ENCODE measurements at regions not wholly inside any gene's neighbourhood (a gene's known extent, or its start where the extent isn't known, plus 50 kb on each side); places are given as distances from the start of the nearest gene placed in this dataset.

DNA sequence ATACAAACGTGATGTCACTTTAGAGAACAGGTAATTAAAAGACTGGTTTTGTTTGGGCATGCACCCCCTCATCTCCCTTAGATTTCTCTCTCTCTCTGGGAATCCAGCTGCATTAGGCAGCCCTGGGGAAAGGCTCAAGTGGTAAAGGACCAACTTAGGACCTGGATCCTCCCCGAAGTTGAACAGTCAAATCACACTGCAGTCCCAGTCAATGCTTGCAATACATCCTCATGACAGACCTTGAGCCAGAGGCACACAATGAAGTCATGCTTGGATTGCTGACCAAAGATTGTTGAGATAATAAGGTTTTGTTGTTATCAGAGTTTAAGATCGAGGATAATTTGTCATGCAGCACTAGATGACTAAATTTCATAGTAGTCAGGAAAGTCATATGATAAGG lies 1285.8 kb upstream of the NCAM2 start:
- TF ChIP-seq JUND (IDR thresholded peaks at IDR 0.05; ENCODE audit: low read depth): no peak
- DNase-seq (ENCODE audit: low read depth in 1 of 2, low spot score in 1 of 2): peak in 1 of 2 experiments; percentile 15
- in situ Hi-C loops (cut with HindIII; ENCODE audit: low pct_unique_long_range_greater_than_20kb, low sequenced_read_pairs): no loop called here

DNA sequence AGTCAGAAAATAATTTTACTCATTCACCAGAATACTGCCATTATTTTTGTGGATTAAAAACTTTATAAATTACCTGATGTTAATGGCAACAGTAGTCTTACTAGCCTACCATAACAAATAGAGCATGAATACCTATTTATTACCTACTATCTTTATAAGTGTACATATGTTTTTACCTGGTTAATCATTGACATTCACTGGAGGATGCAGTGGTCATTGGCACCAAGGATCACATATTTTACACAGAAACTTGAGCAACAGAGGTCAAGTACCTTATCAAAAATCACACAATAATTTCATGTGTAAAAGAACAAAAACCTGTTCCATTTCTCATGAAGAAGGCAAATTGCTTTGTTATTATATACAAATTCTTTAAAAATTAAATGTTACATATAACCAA lies 1284.9 kb upstream of the NCAM2 start:
- no peak for DNase-seq (ENCODE audit: low read depth in 1 of 2, low spot score in 1 of 2)
- in situ Hi-C loops (cut with HindIII; ENCODE audit: low pct_unique_long_range_greater_than_20kb, low sequenced_read_pairs): no loop called here
- TF ChIP-seq JUND (IDR thresholded peaks at IDR 0.05; ENCODE audit: low read depth): no peak

DNA sequence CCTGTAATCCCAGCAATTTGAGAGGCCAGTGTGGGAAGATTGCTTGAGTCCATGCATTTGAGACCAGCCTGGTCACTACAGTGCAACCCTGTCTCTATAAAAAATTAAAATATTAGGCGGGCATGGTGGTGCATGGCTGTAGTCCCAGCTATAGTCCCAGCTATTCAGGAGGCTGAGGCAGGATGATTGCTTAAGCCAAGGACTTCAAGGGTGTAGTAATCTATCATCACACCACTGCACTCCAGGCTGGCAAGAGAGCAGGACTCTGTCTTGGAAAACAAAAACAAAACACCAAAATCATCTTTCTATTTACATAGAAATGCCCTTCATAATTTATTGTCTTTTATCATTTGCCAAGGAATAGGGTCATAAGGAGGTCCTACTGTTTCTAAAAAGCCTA lies 1274.1 kb upstream of the NCAM2 start:
- no peak for TF ChIP-seq JUND (IDR thresholded peaks at IDR 0.05; ENCODE audit: low read depth)

DNA sequence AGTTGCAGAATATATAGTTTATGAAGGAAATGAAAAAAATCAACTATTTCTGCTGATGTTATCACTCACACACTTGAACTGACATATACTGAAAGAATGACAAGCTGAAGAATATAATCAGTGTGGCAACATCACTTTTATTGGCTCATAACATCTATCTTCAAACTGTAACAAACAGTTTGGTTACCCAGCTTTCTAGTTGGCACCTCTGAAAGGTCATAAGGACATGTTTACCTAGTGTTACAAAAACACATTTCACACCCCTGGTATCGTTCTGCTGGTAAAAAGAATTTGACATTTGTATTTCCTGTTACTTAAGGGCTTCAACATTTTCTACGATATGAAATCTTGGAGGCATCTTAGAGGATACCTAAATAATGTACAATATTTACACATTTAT lies 1267.0 kb upstream of the NCAM2 start:
- no peak for DNase-seq (ENCODE audit: low read depth in 1 of 2, low spot score in 1 of 2)
- TF ChIP-seq JUND (IDR thresholded peaks at IDR 0.05; ENCODE audit: low read depth): no peak
- in situ Hi-C loops (cut with HindIII; ENCODE audit: low pct_unique_long_range_greater_than_20kb, low sequenced_read_pairs): no loop called here

More for the DNA sequence above, 1274.1 kb upstream of the NCAM2 start:
- DNase-seq (ENCODE audit: low read depth in 1 of 2, low spot score in 1 of 2): no peak
- in situ Hi-C loops (cut with HindIII; ENCODE audit: low pct_unique_long_range_greater_than_20kb, low sequenced_read_pairs): no loop called here

DNA sequence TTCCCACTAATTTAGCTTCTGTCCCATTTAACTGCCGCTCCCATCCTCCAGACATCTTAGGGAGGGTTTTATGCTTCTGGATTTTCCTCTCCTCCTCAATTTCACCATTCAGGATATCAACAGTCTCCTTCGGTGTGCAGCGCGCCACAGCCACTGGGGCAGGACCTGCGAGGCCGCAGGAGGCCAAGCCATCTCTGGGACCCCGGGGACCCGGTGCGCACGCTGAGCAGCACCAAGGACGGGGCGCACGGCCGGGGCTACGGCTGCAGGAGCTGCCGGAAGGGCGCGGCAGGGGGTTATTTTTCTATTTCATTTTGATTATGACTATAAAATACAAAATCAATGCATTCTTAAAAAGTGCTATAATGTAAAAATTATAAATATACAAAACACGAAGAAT lies 1238.4 kb upstream of the NCAM2 start:
- DNase-seq (ENCODE audit: low read depth in 1 of 2, low spot score in 1 of 2): no peak
- no peak for TF ChIP-seq JUND (IDR thresholded peaks at IDR 0.05; ENCODE audit: low read depth)
- in situ Hi-C loops (cut with HindIII; ENCODE audit: low pct_unique_long_range_greater_than_20kb, low sequenced_read_pairs): no loop called here

DNA sequence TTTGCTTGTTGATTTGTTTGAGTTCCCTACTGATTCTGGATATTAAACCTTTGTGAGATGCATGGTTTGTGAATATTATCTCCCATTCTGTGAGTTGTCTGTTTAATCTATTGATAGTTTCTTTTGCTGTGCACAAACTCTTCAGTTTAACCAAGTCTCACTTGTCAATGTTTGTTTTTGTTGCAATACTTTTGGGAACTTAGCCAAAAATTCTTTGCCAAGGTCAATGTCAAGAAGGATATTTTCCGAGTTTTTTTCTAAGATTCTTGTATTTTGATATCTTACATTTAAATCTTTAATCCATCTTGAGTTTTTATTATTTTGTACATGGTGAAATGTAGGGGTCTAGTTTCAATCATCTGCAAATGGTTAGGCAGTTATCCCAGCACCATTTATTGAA lies 1230.7 kb upstream of the NCAM2 start:
- no peak for TF ChIP-seq JUND (IDR thresholded peaks at IDR 0.05; ENCODE audit: low read depth)
- in situ Hi-C loops (cut with HindIII; ENCODE audit: low pct_unique_long_range_greater_than_20kb, low sequenced_read_pairs): no loop called here
- peak in 1 of 2 experiments; percentile 3 for DNase-seq (ENCODE audit: low read depth in 1 of 2, low spot score in 1 of 2)

DNA sequence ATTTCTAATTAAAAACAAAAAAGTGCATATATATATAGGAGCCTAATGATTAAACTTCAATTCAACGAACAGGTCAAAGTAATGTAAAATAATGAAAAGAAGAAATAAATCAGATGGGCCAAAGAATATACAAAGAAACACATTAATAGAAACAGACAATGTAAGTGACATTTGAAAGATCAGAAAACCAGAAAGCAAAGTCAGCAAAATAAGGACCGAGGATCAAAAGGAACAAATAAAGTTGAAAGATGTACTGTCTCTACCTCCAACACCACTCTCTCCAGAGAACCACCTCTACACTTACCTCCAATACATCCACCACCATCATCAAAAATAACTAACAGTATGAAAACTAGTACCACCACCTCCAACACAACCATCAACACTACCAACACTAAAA lies 1226.3 kb upstream of the NCAM2 start:
- in situ Hi-C loops (cut with HindIII; ENCODE audit: low pct_unique_long_range_greater_than_20kb, low sequenced_read_pairs): no loop called here
- TF ChIP-seq JUND (IDR thresholded peaks at IDR 0.05; ENCODE audit: low read depth): no peak
- DNase-seq (ENCODE audit: low read depth in 1 of 2, low spot score in 1 of 2): no peak

DNA sequence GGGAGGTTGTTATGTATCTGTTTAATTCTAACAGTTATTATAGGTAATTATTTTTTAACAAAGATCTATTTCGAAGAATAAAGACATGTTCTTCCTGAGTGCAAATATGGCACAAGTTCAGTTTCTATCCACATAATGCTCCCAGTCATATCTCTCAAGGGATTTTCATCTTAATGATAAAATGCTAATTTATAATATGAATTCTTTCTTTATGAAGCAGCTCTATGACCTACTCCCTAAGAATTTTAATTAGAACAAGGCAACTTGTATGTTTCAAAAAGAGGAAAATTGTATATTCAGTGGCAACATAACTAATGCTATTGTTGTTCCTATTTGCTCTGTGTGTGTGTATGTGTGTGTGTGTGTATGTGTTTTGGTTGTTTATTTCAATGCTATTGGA lies 1222.1 kb upstream of the NCAM2 start:
- in situ Hi-C loops (cut with HindIII; ENCODE audit: low pct_unique_long_range_greater_than_20kb, low sequenced_read_pairs): no loop called here
- TF ChIP-seq JUND (IDR thresholded peaks at IDR 0.05; ENCODE audit: low read depth): no peak
- no peak for DNase-seq (ENCODE audit: low read depth in 1 of 2, low spot score in 1 of 2)

DNA sequence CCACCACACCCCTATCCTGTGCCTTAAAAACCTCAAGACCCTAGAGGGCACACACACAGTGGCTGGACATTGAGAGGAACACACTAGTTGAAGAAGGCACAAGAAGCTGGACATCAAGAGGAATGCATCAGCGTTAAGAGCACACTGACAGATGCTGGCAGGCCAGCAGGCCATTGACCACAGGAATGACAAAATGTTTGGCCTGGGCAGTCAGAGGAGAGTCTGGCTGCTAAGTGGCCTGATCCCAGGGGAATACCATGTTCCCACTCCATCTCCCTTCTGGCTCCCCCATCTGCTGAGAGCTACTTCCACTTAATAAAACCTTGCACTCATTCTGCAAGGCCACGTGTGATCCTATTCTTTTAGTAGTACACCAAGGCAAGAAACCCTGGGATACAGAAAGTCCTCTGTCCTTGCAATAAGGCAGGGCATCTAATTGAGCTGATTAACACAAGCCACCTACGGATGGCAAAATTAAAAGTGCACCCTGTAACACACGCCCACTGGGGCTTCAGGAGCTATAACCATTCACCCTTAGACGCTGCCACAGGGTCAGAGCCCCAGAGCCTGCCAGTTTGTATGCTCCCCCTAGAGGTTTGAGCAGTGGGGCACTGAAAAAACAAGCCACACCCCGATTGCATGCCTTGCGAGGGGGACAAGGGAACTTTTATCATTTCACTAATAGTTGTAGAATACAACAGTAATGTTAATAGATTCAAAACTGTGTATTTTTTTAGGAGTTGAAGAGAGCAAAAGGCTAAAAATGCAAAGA lies 1216.1 kb upstream of the NCAM2 start:
- no peak for DNase-seq (ENCODE audit: low read depth in 1 of 2, low spot score in 1 of 2)
- in situ Hi-C loops (cut with HindIII; ENCODE audit: low pct_unique_long_range_greater_than_20kb, low sequenced_read_pairs): no loop called here
- TF ChIP-seq JUND (IDR thresholded peaks at IDR 0.05; ENCODE audit: low read depth): no peak

DNA sequence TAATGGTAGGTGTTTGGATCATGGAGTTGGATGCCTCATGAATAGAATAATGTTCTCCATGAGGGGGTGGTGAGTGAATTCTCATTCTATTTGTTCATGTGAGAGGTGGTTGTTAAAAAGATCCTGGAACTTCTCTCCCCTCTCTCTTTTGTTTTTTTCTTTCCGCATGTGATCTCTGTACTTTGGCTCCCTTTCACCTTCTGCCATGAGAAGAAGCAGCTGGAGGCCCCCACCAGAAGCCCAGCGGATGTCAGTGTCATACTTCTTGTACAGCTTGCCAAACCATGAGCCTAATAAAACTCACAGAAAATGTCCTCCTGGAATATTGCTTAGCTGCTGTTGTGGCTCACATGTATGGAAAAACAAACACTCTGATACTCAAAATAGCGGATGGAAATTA lies 1212.3 kb upstream of the NCAM2 start:
- in situ Hi-C loops (cut with HindIII; ENCODE audit: low pct_unique_long_range_greater_than_20kb, low sequenced_read_pairs): no loop called here
- no peak for DNase-seq (ENCODE audit: low read depth in 1 of 2, low spot score in 1 of 2)
- TF ChIP-seq JUND (IDR thresholded peaks at IDR 0.05; ENCODE audit: low read depth): no peak

DNA sequence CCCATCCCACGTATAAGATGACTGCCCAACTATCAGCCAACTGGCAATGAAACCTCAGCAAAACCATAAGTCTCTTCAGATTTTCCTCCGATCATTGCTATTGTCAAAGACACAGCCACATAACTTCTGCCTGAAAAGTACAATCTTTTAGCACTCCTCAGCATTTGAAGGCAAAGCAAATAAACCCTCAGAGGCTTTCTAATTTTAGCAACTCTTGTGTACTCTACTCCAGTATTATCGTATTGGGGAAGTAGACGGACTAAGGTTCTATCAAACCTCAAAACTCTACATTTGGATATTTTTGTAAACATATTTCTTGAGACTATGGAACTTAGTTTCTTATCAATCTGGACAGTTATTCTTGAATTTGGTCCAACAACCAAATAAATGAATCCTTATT lies 1206.2 kb upstream of the NCAM2 start:
- no peak for DNase-seq (ENCODE audit: low read depth in 1 of 2, low spot score in 1 of 2)
- in situ Hi-C loops (cut with HindIII; ENCODE audit: low pct_unique_long_range_greater_than_20kb, low sequenced_read_pairs): no loop called here
- no peak for TF ChIP-seq JUND (IDR thresholded peaks at IDR 0.05; ENCODE audit: low read depth)

DNA sequence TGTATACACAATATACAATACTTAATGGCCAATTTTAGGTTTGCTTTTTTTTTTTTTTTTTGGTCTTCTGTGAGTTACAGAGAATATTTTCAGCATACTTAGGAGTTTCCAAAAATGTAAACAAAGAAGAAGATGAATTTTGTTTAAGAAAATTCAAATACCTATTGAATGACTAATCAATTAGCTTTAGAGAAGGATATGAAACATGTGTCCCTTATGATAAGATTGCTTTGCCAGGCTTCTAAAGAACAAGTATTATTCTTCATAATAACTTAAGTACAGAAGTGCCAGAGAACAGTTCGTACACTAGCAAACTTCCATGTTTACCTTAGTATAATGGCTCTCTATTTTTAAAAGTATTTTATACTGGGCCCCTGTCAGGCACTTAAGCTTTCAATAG lies 1191.0 kb upstream of the NCAM2 start:
- DNase-seq (ENCODE audit: low read depth in 1 of 2, low spot score in 1 of 2): no peak
- in situ Hi-C loops (cut with HindIII; ENCODE audit: low pct_unique_long_range_greater_than_20kb, low sequenced_read_pairs): no loop called here
- no peak for TF ChIP-seq JUND (IDR thresholded peaks at IDR 0.05; ENCODE audit: low read depth)

DNA sequence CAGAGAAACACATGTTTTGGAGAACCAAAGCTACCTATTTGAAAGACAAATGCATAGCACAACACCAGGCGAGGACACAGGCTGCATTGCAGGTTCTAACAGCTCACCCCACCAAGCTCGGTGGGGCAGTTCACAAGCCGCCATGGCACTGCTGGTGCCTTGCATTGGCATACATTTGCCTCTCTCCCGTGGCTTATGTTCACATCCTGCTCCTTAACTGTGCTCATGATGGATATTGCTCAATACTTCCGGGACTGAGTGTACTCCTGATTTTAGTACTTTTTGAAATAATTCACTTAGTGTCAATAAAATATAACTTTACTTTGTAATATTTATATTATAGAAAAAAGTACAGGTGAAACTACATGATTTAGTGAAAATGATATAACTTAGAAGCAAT lies 1187.4 kb upstream of the NCAM2 start:
- in situ Hi-C loops (cut with HindIII; ENCODE audit: low pct_unique_long_range_greater_than_20kb, low sequenced_read_pairs): no loop called here
- TF ChIP-seq JUND (IDR thresholded peaks at IDR 0.05; ENCODE audit: low read depth): no peak
- DNase-seq (ENCODE audit: low read depth in 1 of 2, low spot score in 1 of 2): no peak

DNA sequence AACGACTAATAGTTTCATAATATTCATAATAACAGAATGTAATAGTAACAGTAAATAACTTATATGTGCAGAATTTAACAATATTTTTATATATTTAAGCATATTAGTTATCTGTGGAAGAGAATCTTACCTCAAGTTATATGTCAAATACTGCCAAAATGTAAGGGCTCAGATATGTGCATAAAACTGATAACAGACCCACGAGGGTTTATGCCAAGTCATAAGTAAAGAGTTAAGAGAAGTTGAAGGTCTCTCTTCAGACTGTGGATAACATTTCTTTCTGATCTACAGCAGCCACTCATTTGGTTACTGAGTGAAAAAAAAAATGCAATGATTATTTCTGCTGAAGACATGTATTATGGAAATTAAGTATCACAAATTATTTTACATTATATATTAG lies 1167.8 kb upstream of the NCAM2 start:
- TF ChIP-seq JUND (IDR thresholded peaks at IDR 0.05; ENCODE audit: low read depth): no peak
- in situ Hi-C loops (cut with HindIII; ENCODE audit: low pct_unique_long_range_greater_than_20kb, low sequenced_read_pairs): no loop called here
- DNase-seq (ENCODE audit: low read depth in 1 of 2, low spot score in 1 of 2): no peak
